H1 (cell line): ENCODE measurements at regions not wholly inside any gene's neighbourhood (a gene's known extent, or its start where the extent isn't known, plus 50 kb on each side); places are given as distances from the start of the nearest gene placed in this dataset.
A peak's percentile ranks its signal among the peaks of the same experiment; 100 is the strongest.

ENCODE experiments used
- CTCF ChIA-PET: fragments of 300-600 bp; sonication (Branson Sonifier 250); formaldehyde crosslinking; loops from one replicate; lab custom pipeline; 2021; ENCODE audit not compliant: partially characterized antibody; lab: Charles Lee
- POLR2A ChIA-PET: fragments of 300-600 bp; sonication (Branson Sonifier 250); formaldehyde crosslinking; loops from one replicate; lab custom pipeline; 2021; ENCODE audit warnings: inconsistent platforms; ENCODE audit not compliant: partially characterized antibody; lab: Charles Lee
- DNase-seq, 2 experiments: peaks; one replicate each; pipeline versions ENCODE4 v3.0.0 to v3.0.0-alpha.2; 2010 to 2022; ENCODE audit warnings: low spot score in 2 of 2, low read depth in 1 of 2, mixed read lengths in 1 of 2
- FAIRE-seq: peaks from 2 replicates; lab custom pipeline; 2011; peaks lifted over from hg19 to GRCh38; lab: Jason Lieb, UNC
- H2AFZ ChIP-seq: 2 replicates; pipeline ENCODE4 v1.8.1; 2012; ENCODE audit warnings: low read length, inconsistent platforms
- H2AK5ac ChIP-seq: 2 replicates; pipeline ENCODE4 v1.6.1; 2013; ENCODE audit warnings: low read depth, low read length
- H2BK120ac ChIP-seq: replicated peaks from 2 replicates; pipeline ENCODE3; 2013; ENCODE audit warnings: low read depth, low read length, inconsistent platforms
- H2BK12ac ChIP-seq: 2 replicates; pipeline ENCODE4 v1.6.1; 2013; ENCODE audit warnings: low read depth, low read length
- H2BK15ac ChIP-seq: 2 replicates; pipeline ENCODE4 v1.6.1; 2013; ENCODE audit warnings: low read length
- H2BK20ac ChIP-seq: 2 replicates; pipeline ENCODE4 v1.6.1; 2013; ENCODE audit warnings: low read length
- H2BK5ac ChIP-seq: 2 replicates; pipeline ENCODE4 v1.6.1; 2013; ENCODE audit warnings: low read depth, low read length
- H3K14ac ChIP-seq: 2 replicates; pipeline ENCODE4 v1.6.1; 2013; ENCODE audit warnings: inconsistent platforms; ENCODE audit not compliant: insufficient read length
- H3K18ac ChIP-seq: 2 replicates; pipeline ENCODE4 v1.6.1; 2013; ENCODE audit warnings: low read length; ENCODE audit errors: extremely low read depth
- H3K23ac ChIP-seq: 2 replicates; pipeline ENCODE4 v1.6.1; 2013; ENCODE audit warnings: inconsistent platforms; ENCODE audit not compliant: insufficient read length
- H3K23me2 ChIP-seq: 2 replicates; pipeline ENCODE4 v1.6.1; 2013; ENCODE audit warnings: low read depth, low read length
- H3K27ac ChIP-seq: 2 replicates; pipeline ENCODE4 v1.6.1; 2011; ENCODE audit warnings: low read depth, low read length, inconsistent platforms
- H3K27me3 ChIP-seq, 4 experiments: replicated peaks in 1 of 4; 1 replicate in 1 of 4; 2 replicates in 3 of 4; pipeline versions ENCODE4 v1.6.1 to v1.8.1; 2011 to 2013; ENCODE audit warnings: low read length in 3 of 4, mild to moderate bottlenecking in 3 of 4, inconsistent platforms in 2 of 4, mixed read lengths in 2 of 4, moderate library complexity in 1 of 4; ENCODE audit not compliant: control insufficient read depth in 3 of 4, insufficient read depth in 3 of 4; ENCODE audit errors: extremely low read depth in 1 of 4
- H3K36me3 ChIP-seq, 4 experiments: 2 replicates each; pipeline versions ENCODE4 v1.6.1 to v1.8.1; 2011 to 2013; ENCODE audit warnings: mild to moderate bottlenecking in 4 of 4, low read length in 3 of 4, moderate library complexity in 2 of 4, control low read depth in 1 of 4, inconsistent platforms in 1 of 4; ENCODE audit not compliant: insufficient read depth in 4 of 4, control insufficient read depth in 2 of 4
- H3K4ac ChIP-seq: replicated peaks from 2 replicates; pipeline ENCODE3; 2013; ENCODE audit warnings: low read length, low read depth, mixed read lengths, inconsistent platforms; ENCODE audit not compliant: insufficient read length
- H3K4me1 ChIP-seq, 4 experiments: replicated peaks in 1 of 4; 1 replicate in 1 of 4; 2 replicates in 3 of 4; pipeline versions ENCODE4 v1.6.1 to v1.8.1; 2011 to 2013; ENCODE audit warnings: low read length in 3 of 4, inconsistent platforms in 2 of 4, mixed read lengths in 1 of 4; ENCODE audit not compliant: insufficient read depth in 4 of 4, control insufficient read depth in 3 of 4
- H3K4me2 ChIP-seq, 2 experiments: 2 replicates each; pipeline versions ENCODE4 v1.6.1 to v1.8.1; 2011 to 2013; ENCODE audit warnings: low read depth in 2 of 2, low read length in 2 of 2, control low read depth in 1 of 2, inconsistent platforms in 1 of 2, mild to moderate bottlenecking in 1 of 2; ENCODE audit not compliant: insufficient read depth in 1 of 2
- H3K4me3 ChIP-seq, 4 experiments: fragments of 200-600, 300-600 bp in 1 of 4; sonication (generic), shearing (Covaris generic), sonication (Bioruptor Twin) in 1 of 4; 2 replicates each; pipeline versions ENCODE4 v1.5.1 to v1.8.1; 2011 to 2016; ENCODE audit warnings: low read length in 4 of 4, low read depth in 3 of 4, control low read depth in 2 of 4, inconsistent platforms in 2 of 4, mild to moderate bottlenecking in 2 of 4, mixed read lengths in 1 of 4, moderate library complexity in 1 of 4; ENCODE audit not compliant: insufficient read depth in 2 of 4; ENCODE audit errors: extremely low read depth in 1 of 4
- H3K56ac ChIP-seq: replicated peaks from 2 replicates; pipeline ENCODE3; 2013; ENCODE audit warnings: low read depth, mild to moderate bottlenecking, mixed read lengths, low read length, inconsistent platforms; ENCODE audit not compliant: insufficient read length
- H3K79me1 ChIP-seq: 2 replicates; pipeline ENCODE4 v1.6.1; 2013; ENCODE audit warnings: low read depth, low read length, control low read depth
- H3K79me2 ChIP-seq, 2 experiments: 2 replicates each; pipeline versions ENCODE4 v1.6.1 to v1.8.1; 2012 to 2013; ENCODE audit warnings: low read length in 2 of 2, mild to moderate bottlenecking in 2 of 2, inconsistent platforms in 1 of 2; ENCODE audit not compliant: insufficient read depth in 2 of 2, control insufficient read depth in 1 of 2
- H3K9ac ChIP-seq, 4 experiments: replicated peaks in 1 of 4; 1 replicate in 1 of 4; 2 replicates in 3 of 4; pipeline versions ENCODE4 v1.6.1 to v1.8.1; 2011 to 2013; ENCODE audit warnings: low read depth in 3 of 4, low read length in 3 of 4, control low read depth in 2 of 4, mild to moderate bottlenecking in 2 of 4, moderate library complexity in 2 of 4, inconsistent platforms in 1 of 4; ENCODE audit errors: extremely low read depth in 1 of 4
- H3K9me3 ChIP-seq, 2 experiments: 2 replicates each; pipeline versions ENCODE4 v1.6.1 to v1.8.1; 2012 to 2013; ENCODE audit warnings: mild to moderate bottlenecking in 2 of 2, moderate library complexity in 2 of 2, control low read depth in 1 of 2, inconsistent platforms in 1 of 2, low read depth in 1 of 2, low read length in 1 of 2, mixed read lengths in 1 of 2; ENCODE audit not compliant: insufficient read depth in 2 of 2
- H4K20me1 ChIP-seq, 2 experiments: replicated peaks in 1 of 2; 2 replicates each; pipeline versions ENCODE3 to v1.8.1; 2011 to 2013; ENCODE audit warnings: inconsistent platforms in 2 of 2, low read length in 2 of 2, mild to moderate bottlenecking in 1 of 2; ENCODE audit not compliant: insufficient read depth in 2 of 2, control insufficient read depth in 1 of 2
- H4K5ac ChIP-seq: 2 replicates; pipeline ENCODE4 v1.6.1; 2013; ENCODE audit warnings: low read length, low read depth, mixed read lengths, inconsistent platforms; ENCODE audit not compliant: insufficient read length
- H4K8ac ChIP-seq: 2 replicates; pipeline ENCODE4 v1.8.0; 2013; ENCODE audit warnings: mild to moderate bottlenecking, moderate library complexity, low read length, inconsistent platforms; ENCODE audit not compliant: insufficient read depth; ENCODE audit errors: extremely low read depth
- H4K91ac ChIP-seq: replicated peaks from 2 replicates; pipeline ENCODE3; 2013; ENCODE audit warnings: low read length, mixed read lengths, inconsistent platforms; ENCODE audit not compliant: insufficient read length
- BCL11A ChIP-seq, 2 experiments: IDR thresholded peaks; one replicate each; pipeline ENCODE4 v1.6.1; 2011; ENCODE audit warnings: low read depth in 2 of 2, low read length in 2 of 2, mild to moderate bottlenecking in 2 of 2
- CBX5 ChIP-seq: fragments of 300-800, 300-1000 bp; sonication (generic); IDR thresholded peaks from 2 replicates; pipeline ENCODE4 v1.7.1; 2016; ENCODE audit warnings: antibody characterized with exemption, low read length, low read depth
- CBX8 ChIP-seq: fragments of 300-800, 300-1000 bp; sonication (generic); IDR thresholded peaks from 2 replicates; pipeline ENCODE4 v1.7.1; 2016; ENCODE audit warnings: low read depth, low read length, borderline replicate concordance
- EZH2 ChIP-seq: fragments of 200-600 bp; sonication (generic); IDR thresholded peaks from 2 replicates; pipeline ENCODE4 v1.7.1; 2012; ENCODE audit warnings: low read depth, mild to moderate bottlenecking, moderate library complexity, low read length, inconsistent platforms; ENCODE audit not compliant: severe bottlenecking
- GTF2F1 ChIP-seq: IDR thresholded peaks from 2 replicates; pipeline ENCODE4 v1.6.1; 2012; ENCODE audit warnings: low read depth, low read length, improper control_type of control experiment, borderline replicate concordance
- HDAC6 ChIP-seq: IDR thresholded peaks from one replicate; pipeline ENCODE4 v1.7.1; 2012; ENCODE audit warnings: low read depth, mild to moderate bottlenecking, inconsistent platforms, low read length, moderate library complexity
- JUND ChIP-seq: IDR thresholded peaks from 2 replicates; pipeline ENCODE4 v1.6.1; 2011; ENCODE audit warnings: mild to moderate bottlenecking, improper control_type of control experiment, low read length
- KDM1A ChIP-seq: fragments of 200-600, 300-600 bp; sonication (generic); IDR thresholded peaks from 2 replicates; pipeline ENCODE4 v1.7.1; 2016; ENCODE audit warnings: mild to moderate bottlenecking, low read length, borderline replicate concordance
- MAFK ChIP-seq: IDR thresholded peaks from 2 replicates; pipeline ENCODE4 v1.6.1; 2012; ENCODE audit warnings: low read depth, mild to moderate bottlenecking, improper control_type of control experiment, low read length
- PHF8 ChIP-seq: fragments of 200-600 bp; sonication (generic); conservative IDR thresholded peaks from 2 replicates; pipeline ENCODE4 v1.7.1; 2012; ENCODE audit warnings: low read depth, mild to moderate bottlenecking, inconsistent platforms, low read length, moderate library complexity
- RBBP5 ChIP-seq: IDR thresholded peaks from 2 replicates; pipeline ENCODE4 v1.7.1; 2012; ENCODE audit warnings: low read depth, mild to moderate bottlenecking, inconsistent platforms, low read length, moderate library complexity, borderline replicate concordance
- YY1 ChIP-seq: IDR thresholded peaks from 2 replicates; pipeline ENCODE4 v1.6.1; 2011; ENCODE audit warnings: low read depth, mild to moderate bottlenecking, low read length
- WGBS, 2 experiments: shearing (Covaris generic) in 1 of 2; methylation state at CpG; one replicate each; pipeline versions ENCODE4 v1.1.6 to v1.1.7; 2013 to 2015; ENCODE audit warnings: low lambda C conversion rate in 2 of 2, mixed read lengths in 2 of 2, inconsistent platforms in 1 of 2, low coverage in 1 of 2, missing lambda C conversion rate in 1 of 2; ENCODE audit not compliant: insufficient replicate concordance in 2 of 2, insufficient coverage in 1 of 2, insufficient read length in 1 of 2; ENCODE audit errors: extremely low coverage in 1 of 2, missing lambda C conversion rate in 1 of 2; 5-methylcytosine and 5-hydroxymethylcytosine counted together
- TF ChIP-seq, protein P1 (sequence below): IDR thresholded peaks from 2 replicates; pipeline ENCODE4 v1.6.1; 2012; ENCODE audit warnings: inconsistent platforms

DNA sequence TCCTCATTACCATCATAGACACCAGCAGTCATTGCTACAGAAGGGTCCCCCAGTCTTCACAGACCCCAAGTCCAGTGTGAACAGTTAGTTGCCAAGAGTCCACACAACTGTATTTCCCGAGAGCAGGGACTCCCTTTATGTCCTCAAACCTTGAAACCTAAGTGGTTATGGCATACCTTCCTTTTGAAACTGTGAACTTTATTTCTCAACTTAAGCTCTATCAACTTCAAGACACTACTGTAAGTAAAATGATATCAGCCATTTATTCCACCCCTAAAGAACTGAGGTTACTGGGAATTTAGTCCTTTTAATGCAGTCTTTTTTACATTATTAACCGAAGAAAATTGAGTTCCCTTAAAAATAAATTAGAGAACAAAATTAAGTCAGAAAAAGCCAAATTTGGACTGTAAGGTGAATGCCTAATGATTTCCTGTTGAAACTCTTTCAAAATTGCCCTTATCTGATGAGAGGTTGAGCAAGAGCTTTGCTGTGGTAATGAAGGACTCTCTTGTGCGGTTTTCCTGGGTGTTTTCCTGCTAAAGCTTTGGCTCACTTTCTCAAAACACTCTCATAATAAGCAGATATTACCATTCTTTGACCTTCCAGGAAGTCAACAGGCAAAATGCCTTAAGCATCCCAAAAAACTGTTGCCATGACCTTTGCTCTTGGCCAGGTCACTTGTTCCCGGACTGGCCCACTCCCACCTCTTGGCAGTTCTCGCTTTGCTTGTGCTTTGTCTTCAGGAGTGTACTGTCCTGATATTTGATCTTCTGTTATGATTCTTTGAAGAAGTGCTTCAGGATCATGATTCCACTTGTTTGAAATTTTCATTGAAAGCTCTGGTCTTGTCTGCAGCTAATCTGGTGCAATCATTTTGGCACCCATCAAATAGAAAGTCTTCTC lies 765.4 kb upstream of the ANO3 start:
- Histone ChIP-seq H3K4me2 (no peak overlapping the region), H2BK20ac (no peak overlapping the region), H3K4me1 (no peaks in the 10 kb centered on the region), H3K4me3 (no peak overlapping the region), H3K4ac (no peak overlapping the region), H3K36me3 (no peaks in the 10 kb centered on the region), H2BK5ac (no peak overlapping the region), H3K23ac (no peak overlapping the region), H3K9me3 (no peaks in the 10 kb centered on the region), H3K23me2 (no peaks in the 10 kb centered on the region), H3K9ac (no peak overlapping the region), H2BK15ac (no peak overlapping the region), H3K14ac (no peak overlapping the region), H3K79me1 (no peaks in the 10 kb centered on the region), H3K27me3 (no peaks in the 10 kb centered on the region), H3K79me2 (no peaks in the 10 kb centered on the region), H3K18ac (no peak overlapping the region), H3K27ac (no peak overlapping the region), H2AFZ (no peak overlapping the region), H3K56ac (no peak overlapping the region), H2AK5ac (no peak overlapping the region), H4K20me1 (no peaks in the 10 kb centered on the region), H4K8ac (no peak overlapping the region), H2BK120ac (no peak overlapping the region), H4K5ac (no peak overlapping the region), H4K91ac (no peak overlapping the region), H2BK12ac (peak overlapping the region; percentile 14; the same call in 1 of the 2 replicates)
- ChIA-PET CTCF (no interaction called here), POLR2A (no interaction called here)
- 96% methylated on average over 5 of the region's 5 CpGs; no CpG with 5 or more reads in 1 of the 2 experiments for WGBS, 2 experiments
- DNase-seq = no peak
- no peak for FAIRE-seq
- TF ChIP-seq KDM1A (no peak), CBX8 (no peak), YY1 (no peak), MAFK (no peak), EZH2 (no peak), HDAC6 (no peak), JUND (no peak), PHF8 (no peak), CBX5 (no peak), RBBP5 (no peak), GTF2F1 (no peak), BCL11A (IDR thresholded peaks at IDR 0.05; ENCODE audit: low read depth in 2 of 2, low read length in 2 of 2) (no peak)
- TF ChIP-seq, protein P1, sequence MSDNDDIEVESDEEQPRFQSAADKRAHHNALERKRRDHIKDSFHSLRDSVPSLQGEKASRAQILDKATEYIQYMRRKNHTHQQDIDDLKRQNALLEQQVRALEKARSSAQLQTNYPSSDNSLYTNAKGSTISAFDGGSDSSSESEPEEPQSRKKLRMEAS = no peak
